ACC112 (cell line): ENCODE measurements at regions not wholly inside any gene's neighbourhood (a gene's known extent, or its start where the extent isn't known, plus 50 kb on each side); places are given as distances from the start of the nearest gene placed in this dataset.
"Not testable (repeated sequence)": the region's sequence is repeated elsewhere in the genome, so short reads cannot be mapped to it uniquely, and the experiment has no call there.

Source experiments
- H2AFZ ChIP-seq: fragments of 200-600 bp; sonication (generic); one replicate; pipeline ENCODE4 v1.6.0; 2017; ENCODE audit warnings: antibody characterized with exemption, low read length; ENCODE audit not compliant: unreplicated experiment
- H3K27ac ChIP-seq: fragments of 200-600 bp; sonication (generic); 2 replicates; pipeline ENCODE4 v1.5.1; 2014; ENCODE audit warnings: low read depth, mild to moderate bottlenecking, antibody characterized with exemption, low read length, moderate library complexity
- H3K27me3 ChIP-seq: fragments of 200-600 bp; sonication (generic); 2 replicates; pipeline ENCODE4 v1.6.1; 2014; ENCODE audit warnings: mild to moderate bottlenecking, antibody characterized with exemption, low read length, moderate library complexity, mixed read lengths; ENCODE audit not compliant: insufficient read depth
- H3K36me3 ChIP-seq: fragments of 200-600 bp; sonication (generic); 2 replicates; pipeline ENCODE4 v1.6.1; 2016; ENCODE audit warnings: mild to moderate bottlenecking, antibody characterized with exemption, low read length, moderate library complexity, mixed read lengths; ENCODE audit not compliant: insufficient read depth
- H3K4me1 ChIP-seq: fragments of 200-600 bp; sonication (generic); one replicate; pipeline ENCODE4 v1.6.1; 2016; ENCODE audit warnings: low read length, mixed read lengths; ENCODE audit not compliant: insufficient read depth, unreplicated experiment, control insufficient read depth
- H3K4me3 ChIP-seq: fragments of 200-600 bp; sonication (generic); 2 replicates; pipeline ENCODE4 v1.5.1; 2014; ENCODE audit warnings: mild to moderate bottlenecking, low read depth, low read length
- H3K79me2 ChIP-seq: fragments of 200-600 bp; sonication (generic); one replicate; pipeline ENCODE4 v1.6.0; 2016; ENCODE audit warnings: low read length; ENCODE audit not compliant: control insufficient read depth, unreplicated experiment, insufficient read depth

- no peaks in the 10 kb centered on the region for H3K27me3 ChIP-seq
- H3K36me3 ChIP-seq: no peaks in the 10 kb centered on the region
- no peak overlapping the region for H3K4me3 ChIP-seq
- H3K4me1 ChIP-seq: no peaks in the 10 kb centered on the region
- H3K27ac ChIP-seq: no peak overlapping the region
- H3K79me2 ChIP-seq: no peaks in the 10 kb centered on the region
- H2AFZ ChIP-seq: no peak overlapping the region
These were observed 957.5 kb upstream of the NXPH2 start for GRCh38 chr2:139737659-139738058.

GRCh38 chr2:139730197-139730596 is 950.0 kb upstream of the NXPH2 start:
- Histone ChIP-seq H3K27me3 (no peaks in the 10 kb centered on the region), H3K36me3 (no peaks in the 10 kb centered on the region), H3K79me2 (no peaks in the 10 kb centered on the region), H3K4me1 (no peaks in the 10 kb centered on the region), H2AFZ (no peak overlapping the region), H3K27ac (no peak overlapping the region), H3K4me3 (no peak overlapping the region)

- Histone ChIP-seq H3K27me3 (no peaks in the 10 kb centered on the region), H3K79me2 (no peaks in the 10 kb centered on the region), H3K4me3 (no peak overlapping the region), H3K4me1 (no peaks in the 10 kb centered on the region), H2AFZ (no peak overlapping the region), H3K36me3 (no peaks in the 10 kb centered on the region), H3K27ac (no peak overlapping the region)
These were observed 941.3 kb upstream of the NXPH2 start for GRCh38 chr2:139721411-139721995.

GRCh38 chr2:139720056-139720455 is 939.9 kb upstream of the NXPH2 start:
- Histone ChIP-seq H3K4me3 (no peak overlapping the region), H3K36me3 (no peaks in the 10 kb centered on the region), H3K79me2 (no peaks in the 10 kb centered on the region), H3K27me3 (no peaks in the 10 kb centered on the region), H3K4me1 (no peaks in the 10 kb centered on the region), H3K27ac (no peak overlapping the region), H2AFZ (no peak overlapping the region)

GRCh38 chr2:139704606-139705005 is 924.4 kb upstream of the NXPH2 start:
- Histone ChIP-seq H3K79me2 (no peaks in the 10 kb centered on the region), H3K27me3 (no peaks in the 10 kb centered on the region), H3K27ac (no peak overlapping the region), H3K36me3 (no peaks in the 10 kb centered on the region), H2AFZ (no peak overlapping the region), H3K4me1 (no peaks in the 10 kb centered on the region), H3K4me3 (no peak overlapping the region)

- Histone ChIP-seq H3K4me1 (no peaks in the 10 kb centered on the region), H3K4me3 (no peak overlapping the region), H3K27ac (no peak overlapping the region), H2AFZ (no peak overlapping the region), H3K79me2 (no peaks in the 10 kb centered on the region), H3K27me3 (no peaks in the 10 kb centered on the region), H3K36me3 (no peaks in the 10 kb centered on the region)
These were observed 914.1 kb upstream of the NXPH2 start for GRCh38 chr2:139694327-139694726.

GRCh38 chr2:139686205-139686604 is 906.0 kb upstream of the NXPH2 start:
- Histone ChIP-seq H3K27ac (no peak overlapping the region), H3K4me3 (no peak overlapping the region), H3K79me2 (no peaks in the 10 kb centered on the region), H3K36me3 (no peaks in the 10 kb centered on the region), H3K4me1 (no peaks in the 10 kb centered on the region), H3K27me3 (no peaks in the 10 kb centered on the region), H2AFZ (no peak overlapping the region)

- Histone ChIP-seq H3K27ac (no peak overlapping the region), H3K36me3 (no peaks in the 10 kb centered on the region), H3K79me2 (no peaks in the 10 kb centered on the region), H3K4me1 (no peaks in the 10 kb centered on the region), H3K4me3 (no peak overlapping the region), H3K27me3 (no peaks in the 10 kb centered on the region), H2AFZ (no peak overlapping the region)
These were observed 905.1 kb upstream of the NXPH2 start for GRCh38 chr2:139685090-139685983.

- H3K27ac ChIP-seq: no peak overlapping the region
- H3K4me1 ChIP-seq: no peaks in the 10 kb centered on the region
- no peaks in the 10 kb centered on the region for H3K36me3 ChIP-seq
- no peaks in the 10 kb centered on the region for H3K27me3 ChIP-seq
- no peaks in the 10 kb centered on the region for H3K79me2 ChIP-seq
- H2AFZ ChIP-seq: no peak overlapping the region
- H3K4me3 ChIP-seq: no peak overlapping the region
These were observed 904.2 kb upstream of the NXPH2 start for GRCh38 chr2:139684286-139684860.

GRCh38 chr2:139674577-139674976 is 894.4 kb upstream of the NXPH2 start:
- Histone ChIP-seq H3K27me3 (no peaks in the 10 kb centered on the region), H3K27ac (no peak overlapping the region), H2AFZ (no peak overlapping the region), H3K79me2 (no peaks in the 10 kb centered on the region), H3K36me3 (no peaks in the 10 kb centered on the region), H3K4me3 (no peak overlapping the region), H3K4me1 (no peaks in the 10 kb centered on the region)

- not testable (repeated sequence) for H3K4me1 ChIP-seq, H3K36me3 ChIP-seq, H3K27me3 ChIP-seq, H3K79me2 ChIP-seq, H2AFZ ChIP-seq, H3K27ac ChIP-seq, H3K4me3 ChIP-seq
These were observed 893.3 kb upstream of the NXPH2 start for GRCh38 chr2:139673447-139673846.
